Loucy (cell line): ENCODE measurements at regions not wholly inside any gene's neighbourhood (a gene's known extent, or its start where the extent isn't known, plus 50 kb on each side); places are given as distances from the start of the nearest gene placed in this dataset.

Experiments
- H2AFZ ChIP-seq: fragments of 200-600 bp; sonication (generic); 2 replicates; pipeline ENCODE4 v1.6.0; 2016; ENCODE audit warnings: antibody characterized with exemption, mild to moderate bottlenecking, low read length, moderate library complexity
- H3F3A ChIP-seq: fragments of 200-600 bp; 2 replicates; pipeline ENCODE4 v1.6.0; 2016; ENCODE audit warnings: antibody characterized with exemption, low read depth, mild to moderate bottlenecking
- H3K27me3 ChIP-seq: fragments of 200-600 bp; sonication (generic); 2 replicates; pipeline ENCODE4 v1.6.1; 2014; ENCODE audit warnings: low read length, mild to moderate bottlenecking; ENCODE audit not compliant: insufficient read depth, poor library complexity, severe bottlenecking
- H3K36me3 ChIP-seq: fragments of 200-600 bp; sonication (generic); 2 replicates; pipeline ENCODE4 v1.6.1; 2016; ENCODE audit warnings: low read length; ENCODE audit not compliant: insufficient read depth
- H3K4me1 ChIP-seq: fragments of 200-600 bp; sonication (generic); 2 replicates; pipeline ENCODE4 v1.5.1; 2014; ENCODE audit warnings: low read length, mild to moderate bottlenecking; ENCODE audit not compliant: insufficient read depth, poor library complexity, severe bottlenecking
- H3K4me2 ChIP-seq: fragments of 200-600 bp; sonication (generic); 2 replicates; pipeline ENCODE4 v1.6.0; 2014; ENCODE audit warnings: antibody characterized with exemption, low read length, low read depth, mild to moderate bottlenecking; ENCODE audit not compliant: poor library complexity, severe bottlenecking
- H3K4me3 ChIP-seq: fragments of 200-600 bp; sonication (generic); 2 replicates; pipeline ENCODE4 v1.5.1; 2014; ENCODE audit warnings: low read length, mild to moderate bottlenecking, mixed read lengths; ENCODE audit not compliant: poor library complexity, severe bottlenecking
- H3K79me2 ChIP-seq: fragments of 200-600 bp; sonication (generic); 2 replicates; pipeline ENCODE4 v1.6.1; 2014; ENCODE audit warnings: low read length; ENCODE audit not compliant: insufficient read depth
- H3K9ac ChIP-seq: fragments of 200-600 bp; sonication (generic); 2 replicates; pipeline ENCODE4 v1.6.0; 2014; ENCODE audit warnings: mild to moderate bottlenecking, low read depth, low read length, moderate library complexity; ENCODE audit not compliant: poor library complexity, severe bottlenecking
- H3K9me2 ChIP-seq: fragments of 200-600 bp; sonication (generic); replicated peaks from 2 replicates; pipeline ENCODE4 v1.6.1; 2016; ENCODE audit warnings: low read depth, low read length, mixed read lengths
- H3K9me3 ChIP-seq: fragments of 200-600 bp; sonication (generic); 2 replicates; pipeline ENCODE4 v1.6.1; 2014; ENCODE audit warnings: mild to moderate bottlenecking, antibody characterized with exemption, low read length, low read depth; ENCODE audit not compliant: insufficient read depth
- H4K20me1 ChIP-seq: fragments of 200-600 bp; sonication (generic); 2 replicates; pipeline ENCODE4 v1.6.0; 2014; ENCODE audit warnings: antibody characterized with exemption, low read length, mild to moderate bottlenecking; ENCODE audit not compliant: insufficient read depth, poor library complexity, severe bottlenecking
- EZH2phosphoT487 ChIP-seq: fragments of 200-600 bp; IDR thresholded peaks from 2 replicates; pipeline ENCODE4 v1.6.1; 2018; ENCODE audit warnings: antibody characterized with exemption, mild to moderate bottlenecking, moderate library complexity, borderline replicate concordance
- TF ChIP-seq, protein P1 (sequence below): fragments of 200-600 bp; sonication (generic); conservative IDR thresholded peaks from 2 replicates; pipeline ENCODE4 v1.5.1; 2014; ENCODE audit warnings: mild to moderate bottlenecking, antibody characterized with exemption, low read length

DNA sequence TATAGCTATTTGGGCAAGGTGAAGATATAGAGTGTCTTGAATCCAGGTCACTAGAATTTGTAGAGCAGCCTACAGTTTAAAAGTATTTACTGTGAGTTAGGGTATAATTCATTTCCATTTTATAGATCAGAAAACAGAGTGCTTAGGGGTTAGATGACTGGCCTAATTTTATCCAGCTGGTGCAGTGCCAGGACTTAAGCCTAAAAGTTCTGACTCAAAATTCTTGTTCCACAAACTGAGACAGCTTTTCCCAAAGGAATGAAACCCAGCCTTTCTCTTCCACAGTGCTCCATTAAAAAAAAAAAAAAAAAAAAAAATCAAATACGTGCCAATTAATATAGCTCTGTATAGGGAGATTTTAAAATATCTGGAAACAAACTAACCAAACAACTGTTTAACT is 441.0 kb upstream of the MARCKS start:
- no peaks in the 10 kb centered on the region for H3K4me1 ChIP-seq
- H3K79me2 ChIP-seq: no peaks in the 10 kb centered on the region
- no peak overlapping the region for H2AFZ ChIP-seq
- no peaks in the 10 kb centered on the region for H4K20me1 ChIP-seq
- TF ChIP-seq, protein P1, sequence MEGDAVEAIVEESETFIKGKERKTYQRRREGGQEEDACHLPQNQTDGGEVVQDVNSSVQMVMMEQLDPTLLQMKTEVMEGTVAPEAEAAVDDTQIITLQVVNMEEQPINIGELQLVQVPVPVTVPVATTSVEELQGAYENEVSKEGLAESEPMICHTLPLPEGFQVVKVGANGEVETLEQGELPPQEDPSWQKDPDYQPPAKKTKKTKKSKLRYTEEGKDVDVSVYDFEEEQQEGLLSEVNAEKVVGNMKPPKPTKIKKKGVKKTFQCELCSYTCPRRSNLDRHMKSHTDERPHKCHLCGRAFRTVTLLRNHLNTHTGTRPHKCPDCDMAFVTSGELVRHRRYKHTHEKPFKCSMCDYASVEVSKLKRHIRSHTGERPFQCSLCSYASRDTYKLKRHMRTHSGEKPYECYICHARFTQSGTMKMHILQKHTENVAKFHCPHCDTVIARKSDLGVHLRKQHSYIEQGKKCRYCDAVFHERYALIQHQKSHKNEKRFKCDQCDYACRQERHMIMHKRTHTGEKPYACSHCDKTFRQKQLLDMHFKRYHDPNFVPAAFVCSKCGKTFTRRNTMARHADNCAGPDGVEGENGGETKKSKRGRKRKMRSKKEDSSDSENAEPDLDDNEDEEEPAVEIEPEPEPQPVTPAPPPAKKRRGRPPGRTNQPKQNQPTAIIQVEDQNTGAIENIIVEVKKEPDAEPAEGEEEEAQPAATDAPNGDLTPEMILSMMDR: no peak
- TF ChIP-seq EZH2phosphoT487: no peak
- H3K9ac ChIP-seq: no peak overlapping the region
- H3F3A ChIP-seq: no peaks in the 10 kb centered on the region
- H3K9me2 ChIP-seq: no peaks in the 10 kb centered on the region
- H3K4me2 ChIP-seq: no peak overlapping the region
- no peaks in the 10 kb centered on the region for H3K27me3 ChIP-seq
- no peak overlapping the region for H3K4me3 ChIP-seq
- no peaks in the 10 kb centered on the region for H3K9me3 ChIP-seq
- no peaks in the 10 kb centered on the region for H3K36me3 ChIP-seq

DNA sequence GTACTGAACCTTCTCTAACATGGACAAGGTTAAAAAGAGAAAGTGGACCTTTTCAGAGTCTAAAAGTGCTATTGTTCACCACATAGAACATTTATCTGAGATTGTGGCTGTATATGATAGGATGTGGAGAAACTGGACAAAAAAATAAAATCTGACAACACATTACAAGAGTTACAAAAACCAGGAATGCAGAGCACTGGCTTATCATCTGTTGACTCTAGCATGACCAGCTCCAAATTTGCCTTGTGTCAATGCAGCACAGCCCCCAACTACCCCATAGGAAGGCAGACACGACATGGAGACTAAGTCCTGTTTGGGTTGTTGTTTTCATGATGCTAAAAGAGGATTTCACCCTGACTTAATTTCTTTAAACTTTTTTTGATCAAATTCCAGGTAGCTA is 436.9 kb upstream of the MARCKS start:
- no peaks in the 10 kb centered on the region for H3K27me3 ChIP-seq
- no peak overlapping the region for H2AFZ ChIP-seq
- no peaks in the 10 kb centered on the region for H4K20me1 ChIP-seq
- no peaks in the 10 kb centered on the region for H3F3A ChIP-seq
- no peaks in the 10 kb centered on the region for H3K79me2 ChIP-seq
- H3K4me3 ChIP-seq: no peak overlapping the region
- no peaks in the 10 kb centered on the region for H3K36me3 ChIP-seq
- TF ChIP-seq, protein P1: no peak
- no peak for TF ChIP-seq EZH2phosphoT487
- H3K9me2 ChIP-seq: no peaks in the 10 kb centered on the region
- H3K9me3 ChIP-seq: no peaks in the 10 kb centered on the region
- no peak overlapping the region for H3K9ac ChIP-seq
- H3K4me1 ChIP-seq: no peaks in the 10 kb centered on the region
- no peak overlapping the region for H3K4me2 ChIP-seq

DNA sequence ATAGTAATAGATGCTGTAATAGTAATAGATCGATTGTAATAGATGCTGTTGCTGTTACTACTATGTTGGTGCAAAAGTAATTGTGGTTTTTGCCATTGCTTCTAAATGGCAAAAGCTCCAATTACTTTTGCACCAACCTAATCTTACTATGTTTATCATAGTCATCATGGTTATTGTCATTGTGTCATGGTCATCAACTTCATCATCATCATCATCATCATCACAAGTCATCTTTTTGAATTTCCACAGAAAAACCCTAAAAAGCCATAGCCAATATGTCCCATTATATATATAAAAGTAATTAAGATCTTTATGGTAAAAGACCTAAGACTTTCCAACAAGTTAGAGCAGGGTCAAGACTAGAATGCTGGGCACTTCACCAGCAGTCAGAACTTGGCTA is 435.1 kb upstream of the MARCKS start:
- Histone ChIP-seq H3K9me2 (no peaks in the 10 kb centered on the region), H3K4me1 (no peaks in the 10 kb centered on the region), H3F3A (no peaks in the 10 kb centered on the region), H3K4me3 (no peak overlapping the region), H3K27me3 (no peaks in the 10 kb centered on the region), H3K4me2 (no peak overlapping the region), H3K9me3 (no peaks in the 10 kb centered on the region), H3K79me2 (no peaks in the 10 kb centered on the region), H2AFZ (no peak overlapping the region), H3K9ac (no peak overlapping the region), H4K20me1 (no peaks in the 10 kb centered on the region), H3K36me3 (no peaks in the 10 kb centered on the region)
- no peak for TF ChIP-seq EZH2phosphoT487
- TF ChIP-seq, protein P1: no peak
